DOHH2 (cell line): ENCODE measurements at regions not wholly inside any gene's neighbourhood (a gene's known extent, or its start where the extent isn't known, plus 50 kb on each side); places are given as distances from the start of the nearest gene placed in this dataset.

ENCODE experiments used
- EZH2phosphoT487 ChIP-seq: fragments of 200-600 bp; sonication (generic); IDR thresholded peaks from 2 replicates; pipeline ENCODE4 v1.6.1; 2017; ENCODE audit warnings: borderline replicate concordance, mild to moderate bottlenecking, antibody characterized with exemption, low read length, moderate library complexity, mixed read lengths
- TF ChIP-seq, protein P1 (sequence below): fragments of 200-600 bp; sonication (generic); IDR thresholded peaks from one replicate; pipeline ENCODE4 v1.5.1; 2014; ENCODE audit warnings: antibody characterized with exemption, mild to moderate bottlenecking, low read depth, low read length; ENCODE audit not compliant: poor library complexity, severe bottlenecking

DNA sequence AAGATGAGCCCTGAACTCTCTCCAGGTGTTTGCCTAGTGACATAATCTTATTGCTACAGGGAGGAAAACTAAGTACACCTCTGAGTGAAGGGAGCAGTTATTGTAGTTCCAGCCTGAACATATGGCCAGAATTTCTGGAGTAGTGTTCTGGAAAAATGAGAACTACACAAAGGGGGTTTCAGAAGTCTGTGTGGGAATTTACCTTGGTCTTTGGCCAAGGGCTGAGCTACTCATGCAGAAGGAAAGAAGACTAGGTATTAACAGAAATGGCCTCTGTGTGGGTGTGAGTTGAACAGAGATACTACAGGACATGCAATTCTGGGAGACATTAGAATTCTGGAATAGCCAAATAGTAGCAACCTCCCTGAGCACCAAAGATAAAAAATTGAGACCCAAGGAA lies 1009.7 kb upstream of the GJE1 start:
- TF ChIP-seq, protein P1, sequence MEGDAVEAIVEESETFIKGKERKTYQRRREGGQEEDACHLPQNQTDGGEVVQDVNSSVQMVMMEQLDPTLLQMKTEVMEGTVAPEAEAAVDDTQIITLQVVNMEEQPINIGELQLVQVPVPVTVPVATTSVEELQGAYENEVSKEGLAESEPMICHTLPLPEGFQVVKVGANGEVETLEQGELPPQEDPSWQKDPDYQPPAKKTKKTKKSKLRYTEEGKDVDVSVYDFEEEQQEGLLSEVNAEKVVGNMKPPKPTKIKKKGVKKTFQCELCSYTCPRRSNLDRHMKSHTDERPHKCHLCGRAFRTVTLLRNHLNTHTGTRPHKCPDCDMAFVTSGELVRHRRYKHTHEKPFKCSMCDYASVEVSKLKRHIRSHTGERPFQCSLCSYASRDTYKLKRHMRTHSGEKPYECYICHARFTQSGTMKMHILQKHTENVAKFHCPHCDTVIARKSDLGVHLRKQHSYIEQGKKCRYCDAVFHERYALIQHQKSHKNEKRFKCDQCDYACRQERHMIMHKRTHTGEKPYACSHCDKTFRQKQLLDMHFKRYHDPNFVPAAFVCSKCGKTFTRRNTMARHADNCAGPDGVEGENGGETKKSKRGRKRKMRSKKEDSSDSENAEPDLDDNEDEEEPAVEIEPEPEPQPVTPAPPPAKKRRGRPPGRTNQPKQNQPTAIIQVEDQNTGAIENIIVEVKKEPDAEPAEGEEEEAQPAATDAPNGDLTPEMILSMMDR, result no peak
- no peak for TF ChIP-seq EZH2phosphoT487
